Stomach (tissue), 8 donors: ENCODE measurements at regions not wholly inside any gene's neighbourhood (a gene's known extent, or its start where the extent isn't known, plus 50 kb on each side); places are given as distances from the start of the nearest gene placed in this dataset.

Experiments
- DNase-seq, 2 donors: peaks; one replicate each; pipeline versions ENCODE4 v3.0.0 to v3.0.0-alpha.2; 2013 to 2019
- H3K27ac ChIP-seq, 5 donors: fragments of 200-600 bp in 4 of 5; sonication (generic) in 4 of 5; one replicate each; pipeline ENCODE4 v1.5.1; 2013 to 2019; ENCODE audit warnings: mild to moderate bottlenecking in 1 of 5, moderate library complexity in 1 of 5
- H3K27me3 ChIP-seq, 3 donors: fragments of 200-600 bp; sonication (generic); one replicate each; pipeline ENCODE4 v1.5.1; 2017 to 2019; ENCODE audit warnings: mixed run types in 1 of 3
- H3K36me3 ChIP-seq, 4 donors: fragments of 200-600 bp; sonication (generic); 1 replicate in 3 of 4; 2 replicates in 1 of 4; pipeline ENCODE4 v1.5.1; 2016 to 2019
- H3K4me1 ChIP-seq, 4 donors: fragments of 200-600 bp; sonication (generic); one replicate each; pipeline ENCODE4 v1.5.1; 2016 to 2019
- H3K4me3 ChIP-seq, 4 donors: fragments of 200-600 bp; sonication (generic) in 3 of 4; one replicate each; pipeline ENCODE4 v1.5.1; 2016 to 2019; ENCODE audit warnings: mild to moderate bottlenecking in 1 of 4
- H3K9me3 ChIP-seq, 4 donors: fragments of 200-600 bp; sonication (generic); one replicate each; pipeline ENCODE4 v1.5.1; 2016 to 2019
- EP300 ChIP-seq: sonication (generic); formaldehyde crosslinking; IDR thresholded peaks from one replicate; pipeline ENCODE4 v1.6.1; 2017; ENCODE audit warnings: antibody characterized with exemption
- POLR2A ChIP-seq, 4 donors: fragments of 450-650 bp; IDR thresholded peaks; one replicate each; pipeline ENCODE4 v1.6.1; 2016; ENCODE audit warnings: antibody characterized with exemption in 4 of 4, control low read depth in 2 of 4, mild to moderate bottlenecking in 1 of 4, moderate library complexity in 1 of 4
- POLR2AphosphoS5 ChIP-seq, 3 donors: sonication (generic); formaldehyde crosslinking; IDR thresholded peaks; one replicate each; pipeline ENCODE4 v1.6.1; 2016; ENCODE audit warnings: antibody characterized with exemption in 3 of 3
- WGBS, 5 donors: extraction: QIAGEN DNeasy Blood & Tissue Kit in 3 of 5; methylation state at CpG; one replicate each; pipeline versions ENCODE4 v1.1.5 to v1.1.7; 2013 to 2018; 5-methylcytosine and 5-hydroxymethylcytosine counted together
- intact Hi-C: fragments of 100-400 bp; cut with DNase I; formaldehyde crosslinking; loops from one replicate; pipeline ENCODE4 v1.15.1; 2023; ENCODE audit warnings: low total_unique reads
- TF ChIP-seq, protein P1 (sequence below), 7 experiments: fragments of 450-650 bp in 4 of 7; fragments of 200-600 bp in 3 of 7; sonication (generic) in 3 of 7; IDR thresholded peaks; one replicate each; pipeline ENCODE4 v1.5.1; 2016 to 2019; ENCODE audit warnings: antibody characterized with exemption in 7 of 7, control low read depth in 2 of 7, mild to moderate bottlenecking in 1 of 7
- donor health status: healthy with polysubstance abuse.
- donor health status: Bipolar disorder and iron deficiency.
- donor health status: healthy.

DNA sequence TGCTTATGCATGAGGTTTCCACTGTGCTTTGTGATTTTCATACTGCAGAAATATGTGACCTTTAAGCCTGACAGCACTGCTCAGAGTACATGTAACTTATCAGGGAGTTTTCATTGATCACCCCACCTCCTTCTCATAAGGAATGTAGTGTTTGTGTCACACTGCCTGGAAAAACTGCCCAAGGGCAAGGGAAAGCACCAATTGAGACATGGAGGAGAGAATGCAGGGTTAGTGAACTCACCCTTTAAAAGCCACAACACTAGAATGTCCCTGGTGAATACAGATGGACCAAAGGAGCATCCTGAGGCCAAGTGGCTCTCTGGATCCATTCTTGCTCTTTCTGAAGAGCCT is 147.2 kb upstream of the SPATS2L start:
- intact Hi-C loops, result no loop called here

DNA sequence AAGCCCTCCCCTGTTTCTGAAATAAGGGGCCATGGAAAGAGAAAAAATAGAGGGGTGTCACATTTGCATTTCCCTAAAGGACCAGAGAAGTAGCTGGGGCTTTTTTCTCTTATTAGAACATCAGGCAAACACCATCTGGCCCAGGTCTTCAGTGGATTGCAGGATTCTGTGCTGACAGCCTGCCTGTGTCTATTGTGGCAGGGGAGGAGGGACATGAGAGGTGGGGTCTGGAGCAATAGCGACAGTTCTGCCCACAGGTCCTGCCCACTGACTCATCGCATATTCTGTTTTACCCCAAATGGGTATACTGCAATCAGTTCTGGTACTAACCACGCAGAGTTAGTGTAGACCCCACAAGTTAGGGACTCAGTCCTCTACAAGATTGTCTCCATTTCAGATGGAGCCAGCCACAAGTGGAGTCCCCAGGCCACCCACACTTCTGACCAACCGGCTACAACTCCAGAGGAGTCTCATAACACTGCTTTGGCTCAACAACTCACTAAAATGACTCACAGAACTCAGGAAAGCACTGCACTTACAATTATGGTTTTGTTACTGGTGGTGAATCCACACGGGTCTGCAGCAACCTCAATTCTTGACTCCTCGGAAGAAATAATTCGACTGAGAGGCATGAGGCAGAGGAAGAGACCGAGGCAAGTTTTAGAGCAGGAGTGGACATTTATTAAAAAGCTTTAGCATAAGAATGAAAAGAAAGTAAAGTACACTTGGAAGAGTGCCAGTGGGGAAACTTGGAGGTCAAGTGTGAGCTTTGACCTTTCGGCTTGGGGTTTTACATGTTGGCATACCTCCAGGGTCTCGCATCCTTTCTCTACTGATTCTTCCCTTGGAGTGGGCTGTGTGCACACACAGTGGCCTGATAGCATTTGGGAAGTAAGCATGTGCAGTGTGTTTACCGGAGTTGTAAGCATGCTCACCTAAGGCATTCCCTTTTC is 146.4 kb upstream of the SPATS2L start:
- TF ChIP-seq EP300, result no peak
- no peak for TF ChIP-seq POLR2AphosphoS5 (IDR thresholded peaks at IDR 0.05)
- TF ChIP-seq, protein P1, sequence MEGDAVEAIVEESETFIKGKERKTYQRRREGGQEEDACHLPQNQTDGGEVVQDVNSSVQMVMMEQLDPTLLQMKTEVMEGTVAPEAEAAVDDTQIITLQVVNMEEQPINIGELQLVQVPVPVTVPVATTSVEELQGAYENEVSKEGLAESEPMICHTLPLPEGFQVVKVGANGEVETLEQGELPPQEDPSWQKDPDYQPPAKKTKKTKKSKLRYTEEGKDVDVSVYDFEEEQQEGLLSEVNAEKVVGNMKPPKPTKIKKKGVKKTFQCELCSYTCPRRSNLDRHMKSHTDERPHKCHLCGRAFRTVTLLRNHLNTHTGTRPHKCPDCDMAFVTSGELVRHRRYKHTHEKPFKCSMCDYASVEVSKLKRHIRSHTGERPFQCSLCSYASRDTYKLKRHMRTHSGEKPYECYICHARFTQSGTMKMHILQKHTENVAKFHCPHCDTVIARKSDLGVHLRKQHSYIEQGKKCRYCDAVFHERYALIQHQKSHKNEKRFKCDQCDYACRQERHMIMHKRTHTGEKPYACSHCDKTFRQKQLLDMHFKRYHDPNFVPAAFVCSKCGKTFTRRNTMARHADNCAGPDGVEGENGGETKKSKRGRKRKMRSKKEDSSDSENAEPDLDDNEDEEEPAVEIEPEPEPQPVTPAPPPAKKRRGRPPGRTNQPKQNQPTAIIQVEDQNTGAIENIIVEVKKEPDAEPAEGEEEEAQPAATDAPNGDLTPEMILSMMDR (IDR thresholded peaks at IDR 0.05), result no peak
- TF ChIP-seq POLR2A (IDR thresholded peaks at IDR 0.05), result no peak
- H3K4me3 ChIP-seq, result no peak overlapping the region
- H3K27ac ChIP-seq, result no peak overlapping the region
- 74 to 81% (median 79%) methylated on average over 10 to 11 of the region's 11 CpGs for WGBS, 5 donors
- H3K27me3 ChIP-seq, result no peaks in the 10 kb centered on the region
- H3K4me1 ChIP-seq, result no peaks in the 10 kb centered on the region
- no peaks in the 10 kb centered on the region for H3K36me3 ChIP-seq
- intact Hi-C loops, result no loop called here
- no peak for DNase-seq
- H3K9me3 ChIP-seq, result peaks cover 0 to under 1% (median 0%) of the 10 kb centered on the region in 4 donors

More for the DNA sequence above, 147.2 kb upstream of the SPATS2L start:
- Histone ChIP-seq H3K27me3 (no peaks in the 10 kb centered on the region), H3K27ac (no peak overlapping the region), H3K4me3 (no peak overlapping the region), H3K4me1 (no peaks in the 10 kb centered on the region), H3K9me3 (no peaks in the 10 kb centered on the region), H3K36me3 (no peaks in the 10 kb centered on the region)
- DNase-seq, result peak in 1 of 2 donors; percentile 20
- TF ChIP-seq, protein P1 (IDR thresholded peaks at IDR 0.05), result no peak
- TF ChIP-seq EP300, result no peak
- TF ChIP-seq POLR2AphosphoS5 (IDR thresholded peaks at IDR 0.05), result no peak
- TF ChIP-seq POLR2A (IDR thresholded peaks at IDR 0.05), result no peak

DNA sequence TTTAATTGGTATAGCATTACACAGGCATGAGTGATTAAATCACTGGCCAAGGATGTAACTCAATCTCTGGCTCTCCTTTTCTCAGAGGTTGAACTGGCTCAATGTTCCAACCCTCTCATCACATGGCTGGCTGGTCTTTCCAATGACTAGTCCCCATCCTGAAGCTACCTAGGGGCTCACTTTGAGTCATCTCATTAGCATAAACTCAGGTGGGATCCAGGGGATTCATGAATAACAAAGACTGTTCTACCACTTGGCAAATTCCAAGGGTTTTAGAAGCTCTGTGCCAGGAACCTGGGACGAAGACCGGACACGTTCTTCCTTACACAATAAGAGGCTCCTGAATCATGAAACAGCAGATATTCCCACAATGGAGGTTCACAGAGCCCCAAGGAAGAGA is 145.0 kb upstream of the SPATS2L start:
- no peak for DNase-seq
- TF ChIP-seq EP300, result no peak
- TF ChIP-seq, protein P1 (IDR thresholded peaks at IDR 0.05), result no peak
- no peak for TF ChIP-seq POLR2A (IDR thresholded peaks at IDR 0.05)
- TF ChIP-seq POLR2AphosphoS5 (IDR thresholded peaks at IDR 0.05), result no peak
- no peak overlapping the region for H3K27ac ChIP-seq
- no peaks in the 10 kb centered on the region for H3K36me3 ChIP-seq
- no peaks in the 10 kb centered on the region for H3K4me1 ChIP-seq
- peaks cover 0 to 13% (median 7%) of the 10 kb centered on the region in 4 donors for H3K9me3 ChIP-seq
- H3K4me3 ChIP-seq, result no peak overlapping the region
- intact Hi-C loops, result no loop called here
- no peaks in the 10 kb centered on the region for H3K27me3 ChIP-seq
- WGBS, 5 donors, result 90 to 98% (median 91%) methylated on average over 3 of the region's 3 CpGs

DNA sequence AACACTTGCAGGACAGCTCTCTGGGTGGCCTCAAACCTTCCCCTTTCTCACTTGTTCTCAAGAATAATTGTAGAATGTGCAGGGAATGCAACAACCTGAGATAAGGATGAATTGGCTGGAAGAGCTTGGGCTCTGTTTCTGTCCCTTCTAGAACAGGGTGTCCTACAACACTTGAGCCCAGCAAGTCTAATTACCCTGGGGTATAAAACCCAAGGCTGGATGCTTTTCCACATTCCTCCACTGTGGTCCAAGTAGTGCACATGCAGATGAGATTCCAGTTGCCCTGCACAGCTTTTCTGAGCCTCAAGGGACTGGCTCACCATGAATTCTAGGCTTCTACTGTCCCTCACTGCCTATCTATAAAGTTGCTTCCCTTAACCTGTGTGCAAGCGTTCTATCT is 140.8 kb upstream of the SPATS2L start:
- H3K27me3 ChIP-seq, result no peaks in the 10 kb centered on the region
- no peak for DNase-seq
- TF ChIP-seq POLR2AphosphoS5 (IDR thresholded peaks at IDR 0.05) (no peak), EP300 (no peak), POLR2A (IDR thresholded peaks at IDR 0.05) (no peak)
- TF ChIP-seq, protein P1 (IDR thresholded peaks at IDR 0.05), result no peak
- no peak overlapping the region for H3K4me3 ChIP-seq
- H3K27ac ChIP-seq, result no peak overlapping the region
- peaks cover 0 to 13% (median 7%) of the 10 kb centered on the region in 4 donors for H3K9me3 ChIP-seq
- no peaks in the 10 kb centered on the region for H3K4me1 ChIP-seq
- H3K36me3 ChIP-seq, result no peaks in the 10 kb centered on the region
- intact Hi-C loops, result no loop called here
- whole genome bisulfite sequencing, 5 donors, result 94 to 100% (median 95%) methylated on average over 1 of the region's 1 CpG
